ENCODE measurements at regions not wholly inside any gene's neighbourhood (a gene's known extent, or its start where the extent isn't known, plus 50 kb on each side); places are given as distances from the start of the nearest gene placed in this dataset.

- 90 to 100% methylated on average over 1 of the region's 1 CpG for WGBS, 2 donors (ENCODE audit: low coverage in 1 of 2)
- TF ChIP-seq POLR2AphosphoS5 (IDR thresholded peaks at IDR 0.05) (no peak), CTCF (IDR thresholded peaks at IDR 0.05) (no peak), POLR2A (IDR thresholded peaks at IDR 0.05) (no peak), EP300 (IDR thresholded peaks at IDR 0.05) (no peak)
- no peaks in the 10 kb centered on the region for H3K36me3 ChIP-seq
- H3K27me3 ChIP-seq = no peaks in the 10 kb centered on the region
- no peak overlapping the region for H3K4me3 ChIP-seq
- ATAC-seq = no peak
- H3K4me1 ChIP-seq = peaks cover 0 to 16% (median 0%) of the 10 kb centered on the region in 3 donors
- no peak overlapping the region for H3K27ac ChIP-seq
- H3K9me3 ChIP-seq = no peaks in the 10 kb centered on the region
These were observed 561.3 kb downstream of the DHX35 start for GRCh38 chr20:39523405-39523804.

GRCh38 chr20:39518654-39519053, 556.5 kb downstream of the DHX35 start:
- no peaks in the 10 kb centered on the region for H3K9me3 ChIP-seq
- no peak overlapping the region for H3K27ac ChIP-seq
- no peak overlapping the region for H3K4me3 ChIP-seq
- TF ChIP-seq POLR2AphosphoS5 (IDR thresholded peaks at IDR 0.05) (no peak), POLR2A (IDR thresholded peaks at IDR 0.05) (no peak), CTCF (IDR thresholded peaks at IDR 0.05) (no peak), EP300 (IDR thresholded peaks at IDR 0.05) (no peak)
- H3K27me3 ChIP-seq = no peaks in the 10 kb centered on the region
- H3K4me1 ChIP-seq = peaks cover 0 to 4% (median 0%) of the 10 kb centered on the region in 3 donors
- 76% methylated on average over 2 to 5 of the region's 5 CpGs for WGBS, 2 donors (ENCODE audit: low coverage in 1 of 2)
- ATAC-seq = no peak
- no peaks in the 10 kb centered on the region for H3K36me3 ChIP-seq

GRCh38 chr20:39516964-39517363, 554.8 kb downstream of the DHX35 start:
- Histone ChIP-seq H3K27ac (no peak overlapping the region), H3K9me3 (no peaks in the 10 kb centered on the region), H3K4me3 (no peak overlapping the region), H3K36me3 (no peaks in the 10 kb centered on the region), H3K27me3 (no peaks in the 10 kb centered on the region), H3K4me1 (no peaks in the 10 kb centered on the region)
- no peak for ATAC-seq
- TF ChIP-seq EP300 (IDR thresholded peaks at IDR 0.05) (no peak), POLR2A (IDR thresholded peaks at IDR 0.05) (no peak), POLR2AphosphoS5 (IDR thresholded peaks at IDR 0.05) (no peak), CTCF (IDR thresholded peaks at IDR 0.05) (no peak)
- WGBS, 2 donors (ENCODE audit: low coverage in 1 of 2) = 73 to 75% methylated on average over 2 of the region's 2 CpGs

GRCh38 chr20:39504710-39505094, 542.6 kb downstream of the DHX35 start:
- Histone ChIP-seq H3K4me1 (peaks cover 0 to 6% (median 0%) of the 10 kb centered on the region in 3 donors), H3K4me3 (no peak overlapping the region), H3K27ac (no peak overlapping the region), H3K36me3 (no peaks in the 10 kb centered on the region), H3K9me3 (no peaks in the 10 kb centered on the region), H3K27me3 (no peaks in the 10 kb centered on the region)
- no peak for ATAC-seq
- 100% methylated on average over 1 of the region's 1 CpG; no CpG with 5 or more reads in 1 of the 2 donors for WGBS, 2 donors (ENCODE audit: low coverage in 1 of 2)
- TF ChIP-seq POLR2AphosphoS5 (IDR thresholded peaks at IDR 0.05) (no peak), CTCF (IDR thresholded peaks at IDR 0.05) (no peak), POLR2A (IDR thresholded peaks at IDR 0.05) (no peak), EP300 (IDR thresholded peaks at IDR 0.05) (no peak)

GRCh38 chr20:39503902-39504709, 542.0 kb downstream of the DHX35 start:
- TF ChIP-seq POLR2A (IDR thresholded peaks at IDR 0.05) = no peak
- TF ChIP-seq EP300 (IDR thresholded peaks at IDR 0.05) = no peak
- no peak for TF ChIP-seq CTCF (IDR thresholded peaks at IDR 0.05)
- no peak for TF ChIP-seq POLR2AphosphoS5 (IDR thresholded peaks at IDR 0.05)
- Histone ChIP-seq H3K27ac (no peak overlapping the region), H3K27me3 (no peaks in the 10 kb centered on the region), H3K4me1 (peaks cover 0 to 6% (median 0%) of the 10 kb centered on the region in 3 donors), H3K9me3 (no peaks in the 10 kb centered on the region), H3K4me3 (no peak overlapping the region), H3K36me3 (no peaks in the 10 kb centered on the region)
- ATAC-seq = no peak
- 41 to 42% methylated on average over 3 to 4 of the region's 4 CpGs for WGBS, 2 donors (ENCODE audit: low coverage in 1 of 2)
